GM21360 (cell line): ENCODE measurements at regions not wholly inside any gene's neighbourhood (a gene's known extent, or its start where the extent isn't known, plus 50 kb on each side); places are given as distances from the start of the nearest gene placed in this dataset.
"Not testable (repeated sequence)": the region's sequence is repeated elsewhere in the genome, so short reads cannot be mapped to it uniquely, and the experiment has no call there.

Experiments
- ATAC-seq: cut with Tn5 transposase; IDR thresholded peaks from one replicate; pipeline ENCODE4 v1.9.1; 2021; ENCODE audit warnings: mild to moderate bottlenecking, moderate library complexity; ENCODE audit not compliant: unreplicated experiment

GRCh38 chr9:38342532-38342931 lies 50.0 kb upstream of the ALDH1B1 start:
- no peak for ATAC-seq

DNA sequence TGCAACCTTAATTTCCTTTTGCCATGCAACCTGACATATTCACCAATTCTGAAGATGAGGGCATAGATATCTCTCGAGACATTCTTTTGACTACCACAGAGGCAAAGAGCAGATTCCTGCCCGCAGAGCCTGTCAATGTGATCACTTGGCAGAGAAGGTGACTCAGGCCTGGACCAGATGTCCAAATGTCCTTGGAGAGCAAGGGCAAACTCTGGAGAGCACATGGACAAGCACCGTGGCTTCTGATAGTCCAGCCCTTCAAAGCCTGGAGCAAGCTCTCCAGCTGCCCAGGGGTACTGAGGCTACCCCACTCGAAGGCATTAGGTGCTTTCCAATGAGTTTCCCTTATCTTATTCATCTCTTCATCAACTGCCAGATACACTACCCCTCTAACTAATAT lies 50.4 kb upstream of the ALDH1B1 start:
- no peak for ATAC-seq

DNA sequence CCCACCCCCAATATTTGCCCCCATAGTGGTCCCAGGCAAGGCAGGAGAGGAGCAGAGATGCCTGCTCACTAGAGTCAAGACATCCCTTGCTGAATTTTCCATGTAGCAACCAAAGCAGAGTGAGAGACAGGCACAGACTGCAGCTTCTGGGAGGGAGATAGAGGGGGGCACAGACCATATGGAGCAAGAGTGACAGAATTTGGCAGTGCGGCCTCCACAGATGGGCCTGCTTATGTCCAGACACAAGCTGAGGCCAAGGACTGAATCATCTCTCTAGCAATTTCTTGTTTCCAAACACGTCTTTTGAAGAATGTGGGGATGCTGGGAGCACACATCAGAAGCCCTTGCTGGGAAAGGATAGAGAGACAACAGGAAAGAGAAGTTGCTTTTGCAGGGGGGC lies 53.0 kb upstream of the ALDH1B1 start:
- no peak for ATAC-seq

- no peak for ATAC-seq
Observed at GRCh38 chr9:38339087-38339486, 53.4 kb upstream of the ALDH1B1 start.

DNA sequence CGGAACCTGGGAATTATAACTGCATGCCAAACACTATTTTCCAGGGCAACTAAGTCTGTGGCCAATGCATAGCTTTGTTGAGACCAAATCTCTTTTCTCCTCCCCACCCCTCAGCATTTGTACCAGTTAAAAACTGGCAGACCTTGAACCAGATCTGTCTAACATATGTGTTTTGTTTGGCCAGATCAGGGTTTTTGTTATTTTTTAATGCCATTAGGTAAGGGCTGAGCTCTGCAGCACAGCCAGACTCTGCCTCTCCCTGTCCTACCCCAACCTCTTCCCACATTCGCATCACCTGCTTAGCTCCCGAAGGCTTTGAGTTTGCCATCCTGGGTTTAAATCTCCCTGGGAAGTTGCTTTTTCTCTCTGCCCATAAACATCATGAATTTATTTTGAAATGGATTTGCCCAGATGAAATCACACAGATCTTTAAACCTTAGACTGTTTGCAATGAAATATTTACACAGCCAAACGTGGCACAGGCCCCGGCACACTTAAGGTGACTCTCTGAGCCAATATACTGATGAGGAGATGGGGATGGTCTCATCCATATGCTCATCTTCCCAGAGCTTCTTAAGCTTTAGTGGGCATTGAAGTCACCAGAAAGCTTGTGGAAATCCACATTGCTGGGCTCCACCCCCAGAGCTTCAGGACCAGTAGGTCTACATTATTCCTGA lies 54.0 kb upstream of the ALDH1B1 start:
- no peak for ATAC-seq

- no peak for ATAC-seq
Observed at GRCh38 chr9:38337706-38338264, 54.7 kb upstream of the ALDH1B1 start.

GRCh38 chr9:38337181-38337580 lies 55.3 kb upstream of the ALDH1B1 start:
- no peak for ATAC-seq

- no peak for ATAC-seq
Observed at GRCh38 chr9:38336341-38336740, 56.2 kb upstream of the ALDH1B1 start.

DNA sequence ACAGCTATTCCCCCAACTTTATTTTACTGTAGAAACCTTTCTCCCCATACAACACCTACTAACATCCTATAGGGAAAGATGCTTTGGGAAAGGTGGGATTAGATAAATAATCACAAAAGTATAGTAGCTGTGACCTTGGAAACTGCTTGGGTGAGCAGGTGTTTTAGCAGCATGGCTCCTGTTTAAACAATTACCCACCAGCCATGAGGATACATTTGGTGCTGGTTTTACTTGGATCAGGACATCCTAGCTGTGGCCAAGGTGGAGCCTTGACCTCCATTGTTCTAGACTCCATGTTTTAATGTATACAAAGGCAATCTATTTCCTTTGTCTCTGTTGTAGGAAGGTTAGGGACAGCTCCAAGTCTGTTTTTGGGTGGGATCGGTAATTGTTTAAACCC lies 56.8 kb upstream of the ALDH1B1 start:
- no peak for ATAC-seq

DNA sequence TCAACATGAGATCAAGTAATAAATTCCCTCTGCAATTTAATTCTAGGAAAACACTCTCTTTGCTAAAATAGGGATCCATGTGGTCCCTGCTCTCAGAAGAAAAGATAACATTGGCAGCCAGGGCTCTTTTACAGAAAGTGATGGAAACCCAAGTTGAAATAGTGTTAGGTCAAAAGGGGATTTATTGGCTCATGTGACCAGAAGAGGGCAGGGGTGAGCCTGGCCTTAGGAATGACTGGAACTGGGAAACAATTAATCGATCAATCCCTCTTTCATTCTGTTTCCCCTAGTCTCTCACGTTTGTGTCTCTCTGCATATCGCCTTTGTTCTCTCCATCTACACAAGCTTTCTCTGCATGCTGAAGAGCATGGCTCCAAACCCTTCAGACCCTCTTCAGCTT lies 58.3 kb upstream of the ALDH1B1 start:
- no peak for ATAC-seq

DNA sequence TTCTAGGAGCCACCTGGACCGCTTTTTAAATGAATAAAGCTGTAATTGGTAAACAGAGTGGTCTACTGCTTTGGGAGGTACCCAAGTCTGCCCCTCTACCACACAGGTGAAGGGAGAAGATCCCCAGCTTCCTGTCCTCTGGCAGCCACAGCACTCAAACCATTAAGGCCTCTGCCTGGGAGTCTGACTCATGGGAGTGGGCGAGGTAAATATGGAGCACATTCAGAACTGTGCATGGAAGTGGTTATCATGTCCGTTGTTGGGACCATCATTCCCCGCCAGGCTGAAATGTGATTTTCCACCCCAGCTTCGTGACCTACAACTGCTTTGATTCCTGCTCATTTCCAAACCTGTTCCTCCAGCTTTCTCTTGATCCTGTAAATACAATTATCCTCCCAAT lies 59.5 kb upstream of the ALDH1B1 start:
- no peak for ATAC-seq

DNA sequence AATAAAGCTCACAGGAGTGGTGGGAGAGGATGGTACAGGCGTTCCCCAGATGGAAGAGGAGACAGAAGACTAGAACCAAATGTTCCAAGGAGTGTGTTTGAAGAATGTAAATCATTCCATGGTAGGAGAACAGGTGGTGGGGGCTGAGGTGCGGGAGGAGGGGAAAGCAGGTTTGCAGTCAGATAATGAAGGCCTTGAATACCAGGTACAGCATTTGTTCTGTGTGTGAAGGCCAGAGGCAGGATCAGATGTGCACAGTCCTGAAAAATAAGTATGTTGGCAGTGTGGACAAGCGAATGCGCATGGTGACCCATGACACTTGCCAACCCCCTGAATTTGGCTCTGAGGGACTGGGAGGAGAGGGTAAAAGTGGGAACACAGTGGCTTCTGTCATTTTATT lies 59.9 kb upstream of the ALDH1B1 start:
- ATAC-seq = no peak

- no peak for ATAC-seq
Observed at GRCh38 chr9:38331141-38331540, 61.4 kb upstream of the ALDH1B1 start.

- ATAC-seq = no peak
Observed at GRCh38 chr9:38329968-38330367, 62.5 kb upstream of the ALDH1B1 start.

DNA sequence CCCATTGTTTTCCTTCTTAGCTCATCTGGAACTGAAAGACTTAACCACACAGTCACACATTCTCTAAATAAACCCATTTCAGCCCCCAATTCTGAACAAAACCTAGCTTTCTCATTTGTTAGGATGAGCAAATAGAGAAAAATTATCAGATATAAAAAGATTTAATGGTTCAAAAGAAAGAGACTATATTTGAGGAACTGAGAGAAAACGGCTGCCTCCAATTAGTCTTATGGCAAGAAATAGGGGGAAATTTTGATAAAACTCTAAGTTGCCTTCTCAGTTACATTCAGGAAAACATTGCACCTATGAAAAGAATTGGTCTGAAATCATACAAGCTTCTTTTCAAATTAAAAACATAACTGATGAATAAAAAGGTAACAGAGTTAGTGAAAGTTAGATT lies 63.7 kb upstream of the ALDH1B1 start:
- ATAC-seq = no peak

GRCh38 chr9:38326122-38326521 lies 66.4 kb upstream of the ALDH1B1 start:
- ATAC-seq = no peak

GRCh38 chr9:38324213-38324612 lies 68.3 kb upstream of the ALDH1B1 start:
- not testable (repeated sequence) for ATAC-seq

- ATAC-seq = no peak
Observed at GRCh38 chr9:38322937-38323336, 69.6 kb upstream of the ALDH1B1 start.

DNA sequence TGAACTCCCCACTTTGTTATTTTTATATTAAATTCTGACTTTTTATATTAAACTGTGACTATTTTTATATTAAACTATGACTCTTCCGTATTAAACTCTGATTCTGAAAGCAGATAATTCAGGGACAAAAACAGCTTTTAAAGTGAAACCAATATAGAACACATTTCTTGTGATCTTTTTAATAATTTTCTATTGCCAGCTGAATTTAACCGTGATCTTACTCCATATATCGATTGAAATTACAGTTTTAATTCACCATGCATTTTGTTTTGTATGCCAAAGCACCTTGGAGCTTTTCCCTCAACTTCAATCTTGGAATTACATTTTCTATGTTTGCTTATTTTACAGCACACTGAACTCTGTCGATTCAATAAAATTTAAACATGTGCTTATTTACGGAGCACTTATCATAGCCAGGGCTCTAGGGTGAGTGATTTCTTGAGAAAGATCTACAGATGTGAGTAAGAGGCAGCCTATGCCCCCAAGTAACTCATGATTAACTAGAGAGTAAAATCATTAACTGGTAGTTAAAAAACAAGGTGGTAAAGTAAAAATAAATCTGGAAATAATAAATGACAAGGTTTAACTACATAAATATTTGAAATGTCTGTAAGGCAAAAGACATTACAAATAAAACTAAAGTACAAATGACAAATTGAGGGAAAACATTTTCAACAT lies 72.9 kb upstream of the ALDH1B1 start:
- ATAC-seq = no peak

GRCh38 chr9:38318759-38319495 lies 73.6 kb upstream of the ALDH1B1 start:
- peak; percentile 91 for ATAC-seq

- no peak for ATAC-seq
Observed at GRCh38 chr9:38316166-38316780, 76.2 kb upstream of the ALDH1B1 start.
